AG10803 (cell line): ENCODE measurements at regions not wholly inside any gene's neighbourhood (a gene's known extent, or its start where the extent isn't known, plus 50 kb on each side); places are given as distances from the start of the nearest gene placed in this dataset.

Source experiments
- DNase-seq: peaks from one replicate; pipeline ENCODE4 v3.0.0; 2010; ENCODE audit warnings: low read depth
- H3K4me3 ChIP-seq: 2 replicates; pipeline ENCODE4 v1.5.1; 2011; ENCODE audit warnings: mild to moderate bottlenecking, low read length, control low read depth
- CTCF ChIP-seq: conservative IDR thresholded peaks from 2 replicates; pipeline ENCODE4 v1.5.1; 2011; ENCODE audit warnings: mild to moderate bottlenecking, low read length, control low read depth, inconsistent platforms

GRCh38 chrX:130974323-130974722 lies 71.3 kb upstream of the ENOX2 start:
- peak; percentile 13 for DNase-seq

GRCh38 chrX:130975947-130976346 lies 72.9 kb upstream of the ENOX2 start:
- no peak overlapping the region for H3K4me3 ChIP-seq
- peak; percentile 64 for TF ChIP-seq CTCF
- DNase-seq: peak; percentile 41

More at GRCh38 chrX:130974323-130974722, 71.3 kb upstream of the ENOX2 start:
- H3K4me3 ChIP-seq: no peak overlapping the region
- TF ChIP-seq CTCF: no peak

GRCh38 chrX:130981836-130982235 lies 76.3 kb upstream of the ARHGAP36 start:
- no peak overlapping the region for H3K4me3 ChIP-seq
- DNase-seq: no peak
- TF ChIP-seq CTCF: no peak

GRCh38 chrX:130984782-130985181 lies 73.4 kb upstream of the ARHGAP36 start:
- no peak for TF ChIP-seq CTCF
- no peak overlapping the region for H3K4me3 ChIP-seq
- DNase-seq: no peak

GRCh38 chrX:130987241-130987640 lies 70.9 kb upstream of the ARHGAP36 start:
- no peak for DNase-seq
- TF ChIP-seq CTCF: no peak

GRCh38 chrX:130990723-130991122 lies 67.4 kb upstream of the ARHGAP36 start:
- no peak for DNase-seq
- no peak overlapping the region for H3K4me3 ChIP-seq
- TF ChIP-seq CTCF: no peak

More at GRCh38 chrX:130987241-130987640, 70.9 kb upstream of the ARHGAP36 start:
- no peak overlapping the region for H3K4me3 ChIP-seq

- peak; percentile 38 for TF ChIP-seq CTCF
- peak; percentile 0 for DNase-seq
- no peak overlapping the region for H3K4me3 ChIP-seq
Measured at GRCh38 chrX:130994671-130995070, 63.5 kb upstream of the ARHGAP36 start.
